ENCODE measurements at regions not wholly inside any gene's neighbourhood (a gene's known extent, or its start where the extent isn't known, plus 50 kb on each side); places are given as distances from the start of the nearest gene placed in this dataset.

DNA sequence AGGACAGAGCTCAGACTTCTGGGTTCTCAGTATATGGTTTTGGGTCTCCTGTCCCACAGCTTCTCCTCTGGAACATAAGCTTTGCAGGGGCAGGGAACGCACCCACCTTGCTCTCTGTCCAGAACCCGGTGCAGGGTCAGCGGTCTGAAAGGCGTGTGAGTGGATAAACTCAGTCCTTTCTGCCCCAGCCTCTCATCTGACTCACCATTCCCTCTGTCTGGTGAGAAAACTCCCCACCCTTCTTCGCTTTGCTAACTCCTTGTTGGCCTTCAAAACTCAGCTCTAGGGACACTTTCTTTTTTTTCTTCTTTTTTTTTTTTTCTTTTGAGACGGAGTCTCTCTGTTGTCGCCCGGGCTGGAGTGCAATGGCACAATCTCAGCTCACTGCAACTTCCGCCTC is 68.9 kb upstream of the NUP50 start:
- no peaks in the 10 kb centered on the region for H3K4me1 ChIP-seq (ENCODE audit: control insufficient read depth, insufficient read depth, low read length, unreplicated experiment)
- H3K79me2 ChIP-seq (ENCODE audit: control insufficient read depth, insufficient read depth, low read length, unreplicated experiment) = no peaks in the 10 kb centered on the region
- no peak overlapping the region for H3K4me3 ChIP-seq (ENCODE audit: low read depth, low read length)
- H2AFZ ChIP-seq (ENCODE audit: low read length, unreplicated experiment) = no peak overlapping the region
- H3K27ac ChIP-seq (ENCODE audit: low read depth, low read length) = no peak overlapping the region
- no peaks in the 10 kb centered on the region for H3K36me3 ChIP-seq (ENCODE audit: insufficient read depth, low read length)
- H3K27me3 ChIP-seq (ENCODE audit: insufficient read depth, low read length) = no peaks in the 10 kb centered on the region

DNA sequence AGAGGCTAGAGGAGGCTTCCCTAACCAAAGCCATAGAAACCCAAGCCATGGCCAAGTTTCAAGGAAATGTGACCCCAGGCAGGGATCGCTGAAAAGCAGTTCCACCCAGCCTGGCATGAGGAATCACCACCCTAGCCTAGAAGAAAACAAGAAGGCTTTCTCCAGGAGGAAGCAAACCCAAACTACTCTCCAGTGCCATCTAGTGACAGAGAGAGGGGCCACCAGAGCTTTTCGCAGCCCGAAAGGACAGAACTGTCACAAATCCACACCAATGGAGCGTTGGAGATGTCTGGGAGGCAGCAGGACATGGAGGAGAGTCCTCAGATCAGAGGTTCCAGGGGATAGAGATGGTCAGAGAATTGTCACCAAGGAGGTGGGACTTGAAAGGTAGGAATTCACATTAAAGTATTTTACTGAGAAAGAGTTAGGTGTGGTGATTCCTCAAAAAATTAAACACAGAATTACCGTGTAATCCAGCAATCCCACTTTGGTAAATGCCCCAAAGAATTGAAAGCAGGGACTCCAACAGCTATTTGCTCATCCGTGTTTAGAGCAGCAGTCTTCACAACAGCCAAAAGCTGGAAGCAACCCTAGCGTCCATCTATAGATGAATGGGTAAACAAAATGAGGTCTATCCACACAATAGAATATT is 67.3 kb upstream of the NUP50 start:
- Histone ChIP-seq H3K27ac (ENCODE audit: low read depth, low read length) (no peak overlapping the region), H3K4me1 (ENCODE audit: control insufficient read depth, insufficient read depth, low read length, unreplicated experiment) (no peaks in the 10 kb centered on the region), H3K4me3 (ENCODE audit: low read depth, low read length) (no peak overlapping the region), H2AFZ (ENCODE audit: low read length, unreplicated experiment) (no peak overlapping the region), H3K79me2 (ENCODE audit: control insufficient read depth, insufficient read depth, low read length, unreplicated experiment) (no peaks in the 10 kb centered on the region), H3K27me3 (ENCODE audit: insufficient read depth, low read length) (no peaks in the 10 kb centered on the region), H3K36me3 (ENCODE audit: insufficient read depth, low read length) (no peaks in the 10 kb centered on the region)

GRCh38 chr22:45097061-45097460 is 66.7 kb upstream of the NUP50 start:
- H3K27me3 ChIP-seq (ENCODE audit: insufficient read depth, low read length) = no peaks in the 10 kb centered on the region
- no peaks in the 10 kb centered on the region for H3K4me1 ChIP-seq (ENCODE audit: control insufficient read depth, insufficient read depth, low read length, unreplicated experiment)
- no peak overlapping the region for H2AFZ ChIP-seq (ENCODE audit: low read length, unreplicated experiment)
- H3K36me3 ChIP-seq (ENCODE audit: insufficient read depth, low read length) = no peaks in the 10 kb centered on the region
- no peak overlapping the region for H3K27ac ChIP-seq (ENCODE audit: low read depth, low read length)
- no peaks in the 10 kb centered on the region for H3K79me2 ChIP-seq (ENCODE audit: control insufficient read depth, insufficient read depth, low read length, unreplicated experiment)
- H3K4me3 ChIP-seq (ENCODE audit: low read depth, low read length) = no peak overlapping the region

GRCh38 chr22:45098056-45098455 is 65.7 kb upstream of the NUP50 start:
- Histone ChIP-seq H3K4me1 (ENCODE audit: control insufficient read depth, insufficient read depth, low read length, unreplicated experiment) (no peaks in the 10 kb centered on the region), H3K27me3 (ENCODE audit: insufficient read depth, low read length) (no peaks in the 10 kb centered on the region)

GRCh38 chr22:45099961-45100360 is 63.8 kb upstream of the NUP50 start:
- Histone ChIP-seq H3K4me3 (ENCODE audit: low read depth, low read length) (no peak overlapping the region), H3K27me3 (ENCODE audit: insufficient read depth, low read length) (no peaks in the 10 kb centered on the region), H3K79me2 (ENCODE audit: control insufficient read depth, insufficient read depth, low read length, unreplicated experiment) (no peaks in the 10 kb centered on the region), H3K36me3 (ENCODE audit: insufficient read depth, low read length) (no peaks in the 10 kb centered on the region), H2AFZ (ENCODE audit: low read length, unreplicated experiment) (no peak overlapping the region), H3K27ac (ENCODE audit: low read depth, low read length) (no peak overlapping the region), H3K4me1 (ENCODE audit: control insufficient read depth, insufficient read depth, low read length, unreplicated experiment) (no peaks in the 10 kb centered on the region)

More at GRCh38 chr22:45098056-45098455, 65.7 kb upstream of the NUP50 start:
- H3K79me2 ChIP-seq (ENCODE audit: control insufficient read depth, insufficient read depth, low read length, unreplicated experiment) = no peaks in the 10 kb centered on the region
- H2AFZ ChIP-seq (ENCODE audit: low read length, unreplicated experiment) = no peak overlapping the region
- no peak overlapping the region for H3K4me3 ChIP-seq (ENCODE audit: low read depth, low read length)
- H3K27ac ChIP-seq (ENCODE audit: low read depth, low read length) = no peak overlapping the region
- H3K36me3 ChIP-seq (ENCODE audit: insufficient read depth, low read length) = no peaks in the 10 kb centered on the region

GRCh38 chr22:45101515-45102227 is 62.1 kb upstream of the NUP50 start:
- Histone ChIP-seq H3K27me3 (ENCODE audit: insufficient read depth, low read length) (no peaks in the 10 kb centered on the region), H3K27ac (ENCODE audit: low read depth, low read length) (no peak overlapping the region), H3K4me3 (ENCODE audit: low read depth, low read length) (no peak overlapping the region), H3K36me3 (ENCODE audit: insufficient read depth, low read length) (no peaks in the 10 kb centered on the region), H3K4me1 (ENCODE audit: control insufficient read depth, insufficient read depth, low read length, unreplicated experiment) (peaks cover 5% of the 10 kb centered on the region), H3K79me2 (ENCODE audit: control insufficient read depth, insufficient read depth, low read length, unreplicated experiment) (no peaks in the 10 kb centered on the region), H2AFZ (ENCODE audit: low read length, unreplicated experiment) (peak overlapping the region; percentile 50)

- H3K36me3 ChIP-seq (ENCODE audit: insufficient read depth, low read length) = no peaks in the 10 kb centered on the region
- peaks cover 5% of the 10 kb centered on the region for H3K4me1 ChIP-seq (ENCODE audit: control insufficient read depth, insufficient read depth, low read length, unreplicated experiment)
- no peak overlapping the region for H3K4me3 ChIP-seq (ENCODE audit: low read depth, low read length)
- H3K27ac ChIP-seq (ENCODE audit: low read depth, low read length) = no peak overlapping the region
- H3K79me2 ChIP-seq (ENCODE audit: control insufficient read depth, insufficient read depth, low read length, unreplicated experiment) = no peaks in the 10 kb centered on the region
- no peaks in the 10 kb centered on the region for H3K27me3 ChIP-seq (ENCODE audit: insufficient read depth, low read length)
- H2AFZ ChIP-seq (ENCODE audit: low read length, unreplicated experiment) = no peak overlapping the region
These were observed 60.8 kb upstream of the NUP50 start for GRCh38 chr22:45102896-45103420.

GRCh38 chr22:45103756-45104155 is 60.0 kb upstream of the NUP50 start:
- H3K4me1 ChIP-seq (ENCODE audit: control insufficient read depth, insufficient read depth, low read length, unreplicated experiment) = peaks cover 5% of the 10 kb centered on the region
- no peaks in the 10 kb centered on the region for H3K79me2 ChIP-seq (ENCODE audit: control insufficient read depth, insufficient read depth, low read length, unreplicated experiment)
- H3K27ac ChIP-seq (ENCODE audit: low read depth, low read length) = no peak overlapping the region
- H2AFZ ChIP-seq (ENCODE audit: low read length, unreplicated experiment) = no peak overlapping the region
- H3K4me3 ChIP-seq (ENCODE audit: low read depth, low read length) = no peak overlapping the region
- no peaks in the 10 kb centered on the region for H3K36me3 ChIP-seq (ENCODE audit: insufficient read depth, low read length)
- no peaks in the 10 kb centered on the region for H3K27me3 ChIP-seq (ENCODE audit: insufficient read depth, low read length)

DNA sequence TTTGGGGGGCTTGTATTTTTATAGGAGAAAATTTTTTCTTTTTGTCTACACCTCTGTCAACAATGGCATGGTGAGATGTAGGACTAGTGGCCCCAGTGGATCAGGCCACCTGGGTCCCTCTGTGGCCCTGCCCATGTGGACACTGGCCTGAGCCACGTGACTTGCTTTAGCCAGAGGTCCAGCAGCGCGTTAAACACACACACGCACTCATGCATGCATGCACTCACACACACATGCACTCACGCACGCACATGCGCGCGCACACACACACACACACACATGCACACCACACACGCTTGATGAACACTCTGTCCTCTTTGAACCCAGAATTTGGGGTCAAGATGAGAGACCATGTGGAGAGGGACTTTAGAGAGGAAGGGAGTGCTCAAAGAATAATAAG is 59.4 kb upstream of the NUP50 start:
- no peak overlapping the region for H2AFZ ChIP-seq (ENCODE audit: low read length, unreplicated experiment)
- no peaks in the 10 kb centered on the region for H3K36me3 ChIP-seq (ENCODE audit: insufficient read depth, low read length)
- no peaks in the 10 kb centered on the region for H3K27me3 ChIP-seq (ENCODE audit: insufficient read depth, low read length)
- H3K4me3 ChIP-seq (ENCODE audit: low read depth, low read length) = no peak overlapping the region
- no peaks in the 10 kb centered on the region for H3K79me2 ChIP-seq (ENCODE audit: control insufficient read depth, insufficient read depth, low read length, unreplicated experiment)
- H3K27ac ChIP-seq (ENCODE audit: low read depth, low read length) = peak overlapping the region; percentile 92
- peaks cover 5% of the 10 kb centered on the region for H3K4me1 ChIP-seq (ENCODE audit: control insufficient read depth, insufficient read depth, low read length, unreplicated experiment)

GRCh38 chr22:45105281-45105702 is 58.4 kb upstream of the NUP50 start:
- Histone ChIP-seq H3K4me1 (ENCODE audit: control insufficient read depth, insufficient read depth, low read length, unreplicated experiment) (peaks cover 5% of the 10 kb centered on the region), H2AFZ (ENCODE audit: low read length, unreplicated experiment) (no peak overlapping the region), H3K4me3 (ENCODE audit: low read depth, low read length) (peak overlapping the region; percentile 61; the same call in 1 of the 2 replicates), H3K27ac (ENCODE audit: low read depth, low read length) (peak overlapping the region; percentile 92), H3K27me3 (ENCODE audit: insufficient read depth, low read length) (no peaks in the 10 kb centered on the region), H3K79me2 (ENCODE audit: control insufficient read depth, insufficient read depth, low read length, unreplicated experiment) (no peaks in the 10 kb centered on the region), H3K36me3 (ENCODE audit: insufficient read depth, low read length) (no peaks in the 10 kb centered on the region)

DNA sequence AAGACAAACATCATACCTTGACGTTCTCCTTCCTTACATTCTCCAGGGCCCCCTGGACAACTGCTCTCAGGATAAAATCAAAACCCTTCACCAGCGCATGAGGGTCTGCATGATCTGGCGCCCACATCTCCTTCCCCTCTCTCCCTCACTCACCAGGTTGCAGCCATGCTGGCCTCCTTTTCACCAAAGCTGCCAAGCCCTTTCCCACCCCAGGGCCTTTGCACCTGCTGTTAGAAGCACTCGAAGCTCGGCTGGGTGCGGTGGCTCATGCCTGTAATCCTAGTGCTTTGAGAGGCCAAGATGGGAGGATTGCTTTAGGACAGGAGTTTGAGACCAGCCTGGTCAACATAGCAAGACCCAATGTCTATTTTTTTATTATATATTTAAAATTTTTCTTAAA is 56.1 kb upstream of the NUP50 start:
- Histone ChIP-seq H3K27ac (ENCODE audit: low read depth, low read length) (no peak overlapping the region), H3K4me1 (ENCODE audit: control insufficient read depth, insufficient read depth, low read length, unreplicated experiment) (peaks cover 10% of the 10 kb centered on the region), H3K4me3 (ENCODE audit: low read depth, low read length) (no peak overlapping the region), H3K36me3 (ENCODE audit: insufficient read depth, low read length) (no peaks in the 10 kb centered on the region), H3K79me2 (ENCODE audit: control insufficient read depth, insufficient read depth, low read length, unreplicated experiment) (no peaks in the 10 kb centered on the region), H3K27me3 (ENCODE audit: insufficient read depth, low read length) (no peaks in the 10 kb centered on the region), H2AFZ (ENCODE audit: low read length, unreplicated experiment) (no peak overlapping the region)

Data from ACC112 (cell line).